WI38 (cell line): ENCODE measurements at regions not wholly inside any gene's neighbourhood (a gene's known extent, or its start where the extent isn't known, plus 50 kb on each side); places are given as distances from the start of the nearest gene placed in this dataset.

Experiments
- H3K4me3 ChIP-seq: 2 replicates; pipeline ENCODE4 v1.5.1; 2011; ENCODE audit warnings: low read depth, mild to moderate bottlenecking, control low read depth, low read length
- TF ChIP-seq, protein P1 (sequence below): IDR thresholded peaks from 2 replicates; pipeline ENCODE4 v1.5.1; 2012; ENCODE audit warnings: low read depth, mild to moderate bottlenecking, control low read depth, low read length

- H3K4me3 ChIP-seq = no peak overlapping the region
- TF ChIP-seq, protein P1, sequence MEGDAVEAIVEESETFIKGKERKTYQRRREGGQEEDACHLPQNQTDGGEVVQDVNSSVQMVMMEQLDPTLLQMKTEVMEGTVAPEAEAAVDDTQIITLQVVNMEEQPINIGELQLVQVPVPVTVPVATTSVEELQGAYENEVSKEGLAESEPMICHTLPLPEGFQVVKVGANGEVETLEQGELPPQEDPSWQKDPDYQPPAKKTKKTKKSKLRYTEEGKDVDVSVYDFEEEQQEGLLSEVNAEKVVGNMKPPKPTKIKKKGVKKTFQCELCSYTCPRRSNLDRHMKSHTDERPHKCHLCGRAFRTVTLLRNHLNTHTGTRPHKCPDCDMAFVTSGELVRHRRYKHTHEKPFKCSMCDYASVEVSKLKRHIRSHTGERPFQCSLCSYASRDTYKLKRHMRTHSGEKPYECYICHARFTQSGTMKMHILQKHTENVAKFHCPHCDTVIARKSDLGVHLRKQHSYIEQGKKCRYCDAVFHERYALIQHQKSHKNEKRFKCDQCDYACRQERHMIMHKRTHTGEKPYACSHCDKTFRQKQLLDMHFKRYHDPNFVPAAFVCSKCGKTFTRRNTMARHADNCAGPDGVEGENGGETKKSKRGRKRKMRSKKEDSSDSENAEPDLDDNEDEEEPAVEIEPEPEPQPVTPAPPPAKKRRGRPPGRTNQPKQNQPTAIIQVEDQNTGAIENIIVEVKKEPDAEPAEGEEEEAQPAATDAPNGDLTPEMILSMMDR = no peak
Observed at GRCh38 chr11:27842290-27842689, 142.0 kb upstream of the BDNF start.

- H3K4me3 ChIP-seq = no peak overlapping the region
Observed at GRCh38 chr11:27841023-27841422, 140.8 kb upstream of the BDNF start.

DNA sequence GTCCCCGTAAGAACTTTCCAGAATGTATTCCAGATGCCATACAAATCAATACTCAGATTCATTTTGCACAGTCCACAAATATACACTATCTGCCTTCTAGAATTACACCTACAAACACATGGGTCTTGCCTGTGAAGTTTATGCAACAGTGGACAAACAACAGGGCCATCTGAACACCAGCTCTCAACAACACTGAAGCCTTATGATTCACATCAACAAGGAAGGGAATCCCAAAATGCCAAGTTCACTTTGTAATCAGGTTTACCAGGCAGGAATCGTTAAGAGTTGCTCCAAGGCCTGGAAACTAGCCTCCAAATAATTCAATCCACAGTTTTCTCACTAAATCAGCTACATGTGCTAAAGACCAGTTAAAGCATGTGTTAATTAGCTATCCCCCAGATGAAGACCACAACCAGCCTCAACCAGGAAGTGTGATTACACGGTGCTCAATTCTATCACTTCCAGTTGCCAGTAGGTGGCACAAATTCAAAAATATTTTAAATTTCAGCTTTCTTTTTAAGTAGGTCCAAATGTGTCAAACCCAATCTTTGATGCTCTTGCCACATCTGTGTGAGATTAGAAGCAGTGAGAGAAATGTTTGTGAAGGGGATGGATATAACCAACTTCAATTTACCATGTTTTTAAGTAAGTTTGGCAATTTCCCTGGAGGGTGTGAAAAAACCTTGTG lies 139.1 kb upstream of the BDNF start:
- H3K4me3 ChIP-seq = no peak overlapping the region
- TF ChIP-seq, protein P1 = 0 out of 2 replicates have a peak, but pooled peaks have one; percentile 4

More at GRCh38 chr11:27841023-27841422, 140.8 kb upstream of the BDNF start:
- TF ChIP-seq, protein P1 = no peak

- TF ChIP-seq, protein P1 = no peak
- H3K4me3 ChIP-seq = no peak overlapping the region
Observed at GRCh38 chr11:27838674-27839073, 138.4 kb upstream of the BDNF start.

DNA sequence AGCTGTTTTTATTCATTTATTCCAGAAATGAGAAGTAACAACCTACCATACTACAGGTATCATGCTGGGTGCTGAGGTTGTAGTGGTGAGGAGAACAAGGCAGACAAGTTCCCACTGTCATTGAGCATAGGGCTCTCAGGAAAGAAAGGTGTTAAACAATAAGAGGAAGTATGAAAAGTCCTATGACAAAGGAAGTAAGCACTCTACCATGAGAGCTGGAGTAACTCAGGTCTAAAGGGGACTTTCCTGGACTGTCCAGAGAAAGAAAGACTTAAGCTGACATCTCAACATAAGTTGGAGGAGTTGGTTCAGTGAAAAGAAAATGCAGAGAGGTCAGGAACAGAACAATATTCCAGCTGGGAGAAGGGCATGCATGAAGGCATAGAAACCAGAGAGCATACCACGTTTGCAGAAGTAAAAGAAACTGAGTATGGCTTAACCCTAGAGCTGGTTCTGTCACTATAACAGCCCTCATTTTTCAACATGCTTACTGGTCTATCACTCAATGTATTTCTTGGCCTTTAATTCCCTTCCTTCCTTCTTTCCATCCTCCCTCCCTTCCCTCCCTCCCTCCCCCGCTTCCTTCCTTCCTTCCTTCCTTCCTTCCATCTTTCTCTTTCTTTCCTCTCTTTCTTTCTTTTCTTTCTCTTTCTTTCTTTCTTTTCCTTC lies 137.8 kb upstream of the BDNF start:
- TF ChIP-seq, protein P1 = no peak
- H3K4me3 ChIP-seq = no peak overlapping the region

GRCh38 chr11:27830206-27830605 lies 130.0 kb upstream of the BDNF start:
- TF ChIP-seq, protein P1 = no peak
- no peak overlapping the region for H3K4me3 ChIP-seq

- no peak overlapping the region for H3K4me3 ChIP-seq
- TF ChIP-seq, protein P1 = no peak
Observed at GRCh38 chr11:27820249-27820648, 120.0 kb upstream of the BDNF start.
